ENCODE measurements at regions not wholly inside any gene's neighbourhood (a gene's known extent, or its start where the extent isn't known, plus 50 kb on each side); places are given as distances from the start of the nearest gene placed in this dataset.

DNA sequence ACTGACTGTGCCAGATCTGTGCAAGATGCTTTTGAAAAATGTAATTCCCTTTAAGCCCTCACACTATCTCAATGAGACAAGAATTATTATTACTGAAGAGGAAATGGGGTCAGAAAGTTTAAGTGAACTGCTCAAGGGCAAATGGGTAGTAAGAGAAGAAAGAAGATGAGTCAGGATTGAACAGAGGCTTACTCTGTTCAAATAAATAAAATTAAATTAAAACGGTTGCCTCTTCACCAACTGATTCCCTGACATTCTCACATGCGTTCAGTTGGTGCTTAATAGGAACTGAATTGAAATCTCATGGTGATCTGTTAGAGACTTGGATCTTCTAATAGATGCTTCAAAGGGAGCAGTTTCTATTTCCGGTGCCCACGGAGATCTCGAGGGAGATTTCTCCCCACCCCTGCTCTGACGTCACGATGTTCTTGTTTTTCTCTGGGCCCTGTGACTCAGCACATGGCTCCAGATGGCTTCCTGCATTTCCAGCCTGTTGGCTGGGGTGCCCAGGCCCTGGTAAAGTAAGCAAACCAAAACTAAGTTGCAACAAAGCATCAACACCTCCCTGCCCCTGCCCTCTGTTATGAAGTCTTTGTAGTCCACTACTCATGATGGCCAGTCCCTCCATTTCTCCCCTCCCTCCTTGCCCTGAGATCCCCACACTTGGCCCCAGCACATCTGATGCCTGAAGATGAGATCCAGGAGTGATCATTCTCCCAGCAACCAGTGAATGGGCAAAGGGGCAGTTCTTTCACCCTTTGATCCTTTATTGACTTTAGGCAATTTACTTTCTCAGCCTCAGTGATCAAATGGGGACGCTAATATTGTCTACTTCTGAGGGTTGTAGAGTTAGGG is 106.1 kb upstream of the CPEB4 start:
- intact Hi-C loops (cut with micrococcal nuclease) (loop anchor here (1.0 kb wide), 3 partner anchors 18 to 106 kb away; partner anchors contain the start of gene CPEB4), dilution Hi-C loops (cut with HindIII; ENCODE audit: low sequenced_read_pairs, unreplicated experiment) (no loop called here), in situ Hi-C loops (cut with MboI; ENCODE audit: low sequenced_read_pairs) (no loop called here)
- CTCF ChIA-PET = no interaction called here
- Histone ChIP-seq H4K91ac (ENCODE audit: insufficient read depth, low read depth, low read length) (peak overlapping the region; percentile 93), H3K27me3 (ENCODE audit: control insufficient read depth, insufficient read depth, low read length) (no peaks in the 10 kb centered on the region), H4K5ac (ENCODE audit: low read depth, low read length) (peak overlapping the region; percentile 84), H3K9ac (ENCODE audit: low read depth, low read length) (0 out of 2 replicates have a peak overlapping the region, but pooled peaks have one; percentile 2), H3K27ac (ENCODE audit: insufficient read depth, low read length) (peak overlapping the region; percentile 88), H2BK20ac (ENCODE audit: low read depth, low read length) (peak overlapping the region; percentile 84), H2BK120ac (ENCODE audit: low read depth, low read length) (peak overlapping the region; percentile 93), H3K9me3 (ENCODE audit: control insufficient read depth, insufficient read depth, low read length) (no peaks in the 10 kb centered on the region), H3K23ac (ENCODE audit: low read depth, low read length) (peak overlapping the region; percentile 80), H3K4ac (ENCODE audit: low read depth, low read length) (peak overlapping the region; percentile 89), H2BK15ac (ENCODE audit: low read depth, low read length) (peak overlapping the region; percentile 86), H3K4me1 (ENCODE audit: control insufficient read depth, insufficient read depth, low read length) (peaks cover 16% of the 10 kb centered on the region), H4K20me1 (ENCODE audit: insufficient read depth, low read length) (no peaks in the 10 kb centered on the region), H3K9me1 (ENCODE audit: insufficient read depth, low read length) (peaks cover 13% of the 10 kb centered on the region), H2AFZ (replicated peaks; ENCODE audit: low read length, poor library complexity) (peak overlapping the region; percentile 81), H3K79me1 (ENCODE audit: low read depth in 1 of 2, low read length in 2 of 2) (0 out of 4 replicates have a peak, but pooled peaks cover 0 to 3% of the 10 kb centered on the region in 2 experiments), H2BK5ac (ENCODE audit: low read depth, low read length, poor library complexity, severe bottlenecking) (peak overlapping the region; percentile 95), H4K8ac (ENCODE audit: low read depth in 2 of 2, low read length in 2 of 2) (peak overlapping the region; percentile 61 to 85), H3K4me2 (ENCODE audit: low read depth, low read length) (peak overlapping the region; percentile 58), H3K56ac (ENCODE audit: extremely low read depth, insufficient read depth, low read length) (peak overlapping the region; percentile 67), H3K18ac (ENCODE audit: low read depth, low read length) (peak overlapping the region; percentile 92), H3K4me3 (ENCODE audit: insufficient read depth, low read depth, low read length) (no peak overlapping the region), H2AK9ac (replicated peaks; ENCODE audit: low read depth, low read length, poor library complexity) (peak overlapping the region; percentile 73), H2AK5ac (ENCODE audit: low read depth, low read length) (peak overlapping the region; percentile 62), H3K36me3 (ENCODE audit: control insufficient read depth, insufficient read depth, low read length) (no peaks in the 10 kb centered on the region), H3K14ac (replicated peaks; ENCODE audit: low read depth, low read length) (peak overlapping the region; percentile 84)
- POLR2A ChIA-PET (ENCODE audit: unreplicated experiment) = no interaction called here
- no TSS peak for BruUV-seq (replicated peaks)
- DNase-seq (peak; percentile 94), ATAC-seq (ENCODE audit: low read depth) (peak; percentile 81)
- no CpG with 5 or more reads among the region's 8 CpGs for WGBS, 2 experiments (ENCODE audit: extremely low coverage in 2 of 2, insufficient read length in 1 of 2)
- TF ChIP-seq MAZ (IDR thresholded peaks at IDR 0.05; ENCODE audit: borderline replicate concordance, low read depth, low read length) (peak; percentile 59; the same call in 1 of the 2 replicates), MXI1 (IDR thresholded peaks at IDR 0.05; ENCODE audit: borderline replicate concordance, low read depth, low read length) (no peak), CEBPB (IDR thresholded peaks at IDR 0.05; ENCODE audit: low read depth, low read length) (no peak), RAD21 (IDR thresholded peaks at IDR 0.05; ENCODE audit: low read length) (no peak), RFX5 (IDR thresholded peaks at IDR 0.05; ENCODE audit: low read depth, low read length) (no peak), NFE2L2 (IDR thresholded peaks at IDR 0.05; ENCODE audit: low read depth, low read length) (peak; percentile 91), BHLHE40 (IDR thresholded peaks at IDR 0.05; ENCODE audit: low read depth, low read length) (peak; percentile 57), POLR2A (IDR thresholded peaks at IDR 0.05; ENCODE audit: low read depth, low read length) (0 out of 2 replicates have a peak, but pooled peaks have one; percentile 19), FOS (IDR thresholded peaks at IDR 0.05; ENCODE audit: low read depth, low read length) (peak; percentile 67), MAFK (IDR thresholded peaks at IDR 0.05; ENCODE audit: low read depth, low read length) (no peak; the same call in 1 of the 2 replicates), CHD1 (IDR thresholded peaks at IDR 0.05; ENCODE audit: low read depth, low read length) (no peak)
- TF ChIP-seq, protein P1, sequence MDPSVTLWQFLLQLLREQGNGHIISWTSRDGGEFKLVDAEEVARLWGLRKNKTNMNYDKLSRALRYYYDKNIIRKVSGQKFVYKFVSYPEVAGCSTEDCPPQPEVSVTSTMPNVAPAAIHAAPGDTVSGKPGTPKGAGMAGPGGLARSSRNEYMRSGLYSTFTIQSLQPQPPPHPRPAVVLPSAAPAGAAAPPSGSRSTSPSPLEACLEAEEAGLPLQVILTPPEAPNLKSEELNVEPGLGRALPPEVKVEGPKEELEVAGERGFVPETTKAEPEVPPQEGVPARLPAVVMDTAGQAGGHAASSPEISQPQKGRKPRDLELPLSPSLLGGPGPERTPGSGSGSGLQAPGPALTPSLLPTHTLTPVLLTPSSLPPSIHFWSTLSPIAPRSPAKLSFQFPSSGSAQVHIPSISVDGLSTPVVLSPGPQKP (IDR thresholded peaks at IDR 0.05; ENCODE audit: borderline replicate concordance, low read depth, low read length) = no peak
- TF ChIP-seq, protein P2, sequence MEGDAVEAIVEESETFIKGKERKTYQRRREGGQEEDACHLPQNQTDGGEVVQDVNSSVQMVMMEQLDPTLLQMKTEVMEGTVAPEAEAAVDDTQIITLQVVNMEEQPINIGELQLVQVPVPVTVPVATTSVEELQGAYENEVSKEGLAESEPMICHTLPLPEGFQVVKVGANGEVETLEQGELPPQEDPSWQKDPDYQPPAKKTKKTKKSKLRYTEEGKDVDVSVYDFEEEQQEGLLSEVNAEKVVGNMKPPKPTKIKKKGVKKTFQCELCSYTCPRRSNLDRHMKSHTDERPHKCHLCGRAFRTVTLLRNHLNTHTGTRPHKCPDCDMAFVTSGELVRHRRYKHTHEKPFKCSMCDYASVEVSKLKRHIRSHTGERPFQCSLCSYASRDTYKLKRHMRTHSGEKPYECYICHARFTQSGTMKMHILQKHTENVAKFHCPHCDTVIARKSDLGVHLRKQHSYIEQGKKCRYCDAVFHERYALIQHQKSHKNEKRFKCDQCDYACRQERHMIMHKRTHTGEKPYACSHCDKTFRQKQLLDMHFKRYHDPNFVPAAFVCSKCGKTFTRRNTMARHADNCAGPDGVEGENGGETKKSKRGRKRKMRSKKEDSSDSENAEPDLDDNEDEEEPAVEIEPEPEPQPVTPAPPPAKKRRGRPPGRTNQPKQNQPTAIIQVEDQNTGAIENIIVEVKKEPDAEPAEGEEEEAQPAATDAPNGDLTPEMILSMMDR (conservative IDR thresholded peaks at IDR 0.05; ENCODE audit: low read depth, low read length) = no peak
- TF ChIP-seq, protein P3, sequence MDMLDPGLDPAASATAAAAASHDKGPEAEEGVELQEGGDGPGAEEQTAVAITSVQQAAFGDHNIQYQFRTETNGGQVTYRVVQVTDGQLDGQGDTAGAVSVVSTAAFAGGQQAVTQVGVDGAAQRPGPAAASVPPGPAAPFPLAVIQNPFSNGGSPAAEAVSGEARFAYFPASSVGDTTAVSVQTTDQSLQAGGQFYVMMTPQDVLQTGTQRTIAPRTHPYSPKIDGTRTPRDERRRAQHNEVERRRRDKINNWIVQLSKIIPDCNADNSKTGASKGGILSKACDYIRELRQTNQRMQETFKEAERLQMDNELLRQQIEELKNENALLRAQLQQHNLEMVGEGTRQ (IDR thresholded peaks at IDR 0.05; ENCODE audit: low read depth, low read length) = peak; percentile 56; the same call in 1 of the 2 replicates
